ENCODE measurements at regions not wholly inside any gene's neighbourhood (a gene's known extent, or its start where the extent isn't known, plus 50 kb on each side); places are given as distances from the start of the nearest gene placed in this dataset.

DNA sequence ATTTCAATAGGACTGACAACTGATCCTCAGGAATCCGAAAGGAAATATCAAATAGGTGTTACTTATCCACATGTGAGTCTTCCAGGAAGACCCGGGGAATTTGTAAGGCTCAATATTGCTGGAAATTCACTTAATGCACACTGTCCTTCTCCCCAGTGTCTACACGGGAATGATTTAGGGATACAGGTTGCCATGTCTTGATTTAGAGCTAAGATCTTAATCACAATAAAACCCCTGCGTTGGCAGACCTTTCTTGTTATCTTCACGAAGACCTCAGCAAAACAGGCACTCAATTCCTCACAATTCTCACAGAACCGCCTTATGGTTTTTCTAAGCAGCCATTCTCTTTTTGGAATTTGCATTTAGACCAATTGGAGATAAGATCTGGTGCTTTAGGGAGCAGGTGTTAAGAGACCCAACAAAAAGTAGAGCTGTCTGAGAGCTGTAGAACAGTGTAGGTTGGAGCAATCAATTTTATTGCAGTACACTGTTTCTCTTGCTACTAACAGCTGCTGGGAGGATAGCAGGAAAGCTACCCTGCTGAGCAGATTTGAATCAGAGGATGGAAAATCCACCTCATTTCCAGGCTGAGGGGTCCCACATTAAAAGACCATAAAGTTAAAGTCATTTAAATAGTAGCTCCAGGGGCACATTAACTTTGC lies 925.7 kb downstream of the EPHA3 start:
- TF ChIP-seq POLR2A (IDR thresholded peaks at IDR 0.05; ENCODE audit: low read depth, low read length) (no peak), POLR2AphosphoS5 (IDR thresholded peaks at IDR 0.05; ENCODE audit: low read depth, low read length) (no peak), TAF1 (IDR thresholded peaks at IDR 0.05; ENCODE audit: borderline replicate concordance, low read depth, low read length) (no peak)

Data from GM12892 (cell line).